ENCODE measurements at regions not wholly inside any gene's neighbourhood (a gene's known extent, or its start where the extent isn't known, plus 50 kb on each side); places are given as distances from the start of the nearest gene placed in this dataset.

DNA sequence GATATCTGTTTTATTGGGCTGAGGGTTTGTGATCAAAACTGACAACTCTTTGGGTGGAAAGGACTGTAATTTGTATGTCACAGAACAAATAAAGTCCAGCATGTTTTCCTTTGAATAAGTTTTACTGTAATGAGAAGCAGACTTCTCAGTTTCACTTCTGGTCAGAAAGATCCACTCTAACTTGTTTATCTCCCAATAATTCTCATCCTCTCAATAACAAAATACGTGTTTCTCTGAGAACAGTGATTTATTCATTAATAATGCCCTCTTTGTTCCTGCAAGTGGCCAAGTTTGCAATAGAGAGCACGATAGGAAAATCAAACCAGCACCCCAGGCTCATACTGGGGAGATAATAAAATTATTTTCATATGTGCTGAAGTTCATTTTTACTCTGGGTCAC lies 190.6 kb downstream of the CNTN3 start:
- Histone ChIP-seq H4K91ac (ENCODE audit: insufficient read length, low read depth, low read length) (no peak overlapping the region), H3K14ac (ENCODE audit: insufficient read depth, low read length) (no peak overlapping the region), H2AFZ (ENCODE audit: low read length) (no peak overlapping the region), H4K20me1 (ENCODE audit: control insufficient read depth, insufficient read depth, insufficient read length) (no peaks in the 10 kb centered on the region), H2BK20ac (ENCODE audit: low read depth, low read length, poor library complexity, severe bottlenecking) (no peak overlapping the region), H3K9ac (ENCODE audit: extremely low read depth, insufficient read length, low read length) (no peak overlapping the region), H3K23me2 (ENCODE audit: insufficient read length, low read depth, low read length, poor library complexity, severe bottlenecking) (no peaks in the 10 kb centered on the region), H3K9me3 (ENCODE audit: control insufficient read depth, low read depth, low read length) (no peaks in the 10 kb centered on the region), H3K27me3 (ENCODE audit: insufficient read depth, low read length) (no peaks in the 10 kb centered on the region), H3K23ac (ENCODE audit: insufficient read length, low read depth, low read length) (no peak overlapping the region), H3K79me1 (ENCODE audit: insufficient read depth, low read depth, low read length, poor library complexity, severe bottlenecking) (no peaks in the 10 kb centered on the region), H3K4me2 (ENCODE audit: insufficient read depth, insufficient read length, low read length) (no peak overlapping the region), H2BK5ac (ENCODE audit: insufficient read length, low read length) (no peak overlapping the region), H2BK12ac (ENCODE audit: insufficient read length, low read depth, low read length) (no peak overlapping the region), H3K4ac (ENCODE audit: low read depth, low read length) (no peak overlapping the region), H3K27ac (ENCODE audit: insufficient read length, low read depth, low read length) (no peak overlapping the region), H4K8ac (replicated peaks; ENCODE audit: insufficient read length, low read depth, low read length) (no peak overlapping the region), H3K18ac (ENCODE audit: insufficient read length, low read depth, low read length) (no peak overlapping the region), H4K5ac (ENCODE audit: insufficient read length, low read depth, low read length) (no peak overlapping the region), H2BK120ac (ENCODE audit: low read depth, low read length, poor library complexity, severe bottlenecking) (no peak overlapping the region), H2BK15ac (ENCODE audit: low read depth, low read length) (no peak overlapping the region), H3K79me2 (ENCODE audit: insufficient read depth, low read length) (no peaks in the 10 kb centered on the region; the same call in 1 of the 2 replicates), H3K56ac (ENCODE audit: insufficient read length, low read depth, low read length) (no peak overlapping the region), H3K4me1 (ENCODE audit: insufficient read depth, low read length) (no peaks in the 10 kb centered on the region), H2AK5ac (ENCODE audit: insufficient read length, low read length) (no peak overlapping the region), H3T11ph (ENCODE audit: low read length) (no peak overlapping the region)
- TF ChIP-seq CTCF (conservative IDR thresholded peaks at IDR 0.05): no peak
- Mint-ChIP-seq H3K27me3 (ENCODE audit: low read depth) (no peaks in the 10 kb centered on the region; the same call in 1 of the 2 replicates), H3K4me1 (no peaks in the 10 kb centered on the region), H3K27ac (no peak overlapping the region), H3K36me3 (ENCODE audit: insufficient read depth in 1 of 3, low read depth in 3 of 3) (no peaks in the 10 kb centered on the region), H3K4me3 (no peak overlapping the region), H3K9me3 (no peaks in the 10 kb centered on the region; a peak in 1 of 5 replicates)
- WGBS (ENCODE audit: extremely low coverage, insufficient read length, low lambda C conversion rate): no CpG with 5 or more reads among the region's 2 CpGs
- no peak for DNase-seq

All from H9 (cell line).